Coronary artery (tissue), 2 donors: ENCODE measurements at regions not wholly inside any gene's neighbourhood (a gene's known extent, or its start where the extent isn't known, plus 50 kb on each side); places are given as distances from the start of the nearest gene placed in this dataset.

Experiments
- DNase-seq: peaks from one replicate; pipeline ENCODE4 v3.0.0-alpha.2; 2017; ENCODE audit warnings: low spot score
- H3K27ac ChIP-seq, 2 donors: fragments of 200-600 bp; sonication (generic); one replicate each; pipeline ENCODE4 v1.5.1; 2016 to 2019
- H3K4me3 ChIP-seq: fragments of 200-600 bp; sonication (generic); 2 replicates; pipeline ENCODE4 v1.5.1; 2016; ENCODE audit warnings: mild to moderate bottlenecking, moderate library complexity
- TF ChIP-seq, protein P1 (sequence below): fragments of 200-600 bp; sonication (generic); IDR thresholded peaks from one replicate; pipeline ENCODE4 v1.5.1; 2019; ENCODE audit warnings: antibody characterized with exemption

DNA sequence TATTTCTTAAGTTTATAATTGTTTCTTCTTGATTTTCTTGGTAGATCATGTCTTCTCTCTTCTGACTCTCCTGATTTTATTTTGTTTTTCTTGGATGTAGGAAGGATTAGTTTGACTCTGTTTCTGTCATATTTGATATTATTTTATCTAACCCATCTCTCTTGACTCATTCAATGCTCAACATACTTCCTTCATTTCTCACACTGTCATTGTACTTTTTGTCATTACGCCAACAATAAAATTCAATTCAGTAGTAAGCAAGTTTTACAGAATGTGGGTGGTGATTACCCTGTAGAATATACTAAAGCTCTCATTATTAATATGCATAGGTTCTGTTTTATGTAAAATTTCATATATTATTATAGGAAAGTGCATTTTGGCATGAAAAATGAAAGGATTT lies 1303.0 kb upstream of the AGA start:
- no peak overlapping the region for H3K4me3 ChIP-seq
- H3K27ac ChIP-seq = no peak overlapping the region
- DNase-seq = no peak
- TF ChIP-seq, protein P1, sequence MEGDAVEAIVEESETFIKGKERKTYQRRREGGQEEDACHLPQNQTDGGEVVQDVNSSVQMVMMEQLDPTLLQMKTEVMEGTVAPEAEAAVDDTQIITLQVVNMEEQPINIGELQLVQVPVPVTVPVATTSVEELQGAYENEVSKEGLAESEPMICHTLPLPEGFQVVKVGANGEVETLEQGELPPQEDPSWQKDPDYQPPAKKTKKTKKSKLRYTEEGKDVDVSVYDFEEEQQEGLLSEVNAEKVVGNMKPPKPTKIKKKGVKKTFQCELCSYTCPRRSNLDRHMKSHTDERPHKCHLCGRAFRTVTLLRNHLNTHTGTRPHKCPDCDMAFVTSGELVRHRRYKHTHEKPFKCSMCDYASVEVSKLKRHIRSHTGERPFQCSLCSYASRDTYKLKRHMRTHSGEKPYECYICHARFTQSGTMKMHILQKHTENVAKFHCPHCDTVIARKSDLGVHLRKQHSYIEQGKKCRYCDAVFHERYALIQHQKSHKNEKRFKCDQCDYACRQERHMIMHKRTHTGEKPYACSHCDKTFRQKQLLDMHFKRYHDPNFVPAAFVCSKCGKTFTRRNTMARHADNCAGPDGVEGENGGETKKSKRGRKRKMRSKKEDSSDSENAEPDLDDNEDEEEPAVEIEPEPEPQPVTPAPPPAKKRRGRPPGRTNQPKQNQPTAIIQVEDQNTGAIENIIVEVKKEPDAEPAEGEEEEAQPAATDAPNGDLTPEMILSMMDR = no peak

DNA sequence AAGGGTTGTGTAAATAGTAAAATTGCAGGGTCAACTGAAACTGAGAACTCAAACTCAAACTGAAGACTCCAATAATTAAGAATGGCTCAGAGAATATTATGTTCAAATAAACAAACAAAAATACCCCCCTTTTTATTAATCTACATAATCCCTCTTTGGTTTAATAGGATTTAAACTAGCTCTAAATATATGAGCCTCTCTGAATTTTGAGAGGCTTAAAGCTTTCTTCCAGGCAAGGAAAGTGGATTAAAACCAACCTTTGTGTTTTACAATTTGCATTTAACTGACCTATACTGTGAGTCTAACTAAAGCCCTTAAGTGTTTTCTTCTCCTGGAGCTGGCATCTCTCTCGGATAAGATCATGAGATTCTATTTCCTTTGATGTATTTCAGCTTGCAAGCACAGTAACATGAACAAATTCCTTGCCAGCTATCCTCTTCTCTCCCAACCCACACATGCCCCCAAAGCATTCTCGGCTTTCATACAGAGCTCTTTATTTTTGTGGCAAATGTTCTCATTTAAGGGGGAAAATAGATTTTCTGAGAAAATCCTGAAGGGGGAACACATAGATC lies 1310.8 kb upstream of the AGA start:
- H3K4me3 ChIP-seq = no peak overlapping the region
- TF ChIP-seq, protein P1 = no peak
- DNase-seq = no peak
- H3K27ac ChIP-seq = no peak overlapping the region

DNA sequence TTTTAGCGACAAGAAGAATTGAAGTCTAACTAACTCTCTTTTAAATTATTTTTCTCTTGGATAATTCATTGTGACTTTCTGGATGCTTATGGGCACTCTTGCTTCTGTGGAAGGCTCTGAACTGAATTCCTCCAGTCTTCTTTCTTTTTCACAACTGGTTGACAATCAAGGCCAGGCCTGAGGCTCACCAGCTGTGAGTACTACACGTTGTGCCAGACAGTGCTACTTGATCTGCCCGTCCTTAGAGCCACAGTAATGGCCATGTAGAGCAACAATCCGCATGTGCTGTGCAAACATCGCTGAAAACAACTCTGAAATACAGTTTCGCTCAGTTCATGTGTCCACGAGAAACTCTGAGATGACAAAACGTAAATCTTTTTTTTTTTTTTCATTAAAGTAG lies 1336.3 kb upstream of the AGA start:
- H3K27ac ChIP-seq = no peak overlapping the region
- no peak for DNase-seq
- TF ChIP-seq, protein P1 = no peak
- H3K4me3 ChIP-seq = no peak overlapping the region

DNA sequence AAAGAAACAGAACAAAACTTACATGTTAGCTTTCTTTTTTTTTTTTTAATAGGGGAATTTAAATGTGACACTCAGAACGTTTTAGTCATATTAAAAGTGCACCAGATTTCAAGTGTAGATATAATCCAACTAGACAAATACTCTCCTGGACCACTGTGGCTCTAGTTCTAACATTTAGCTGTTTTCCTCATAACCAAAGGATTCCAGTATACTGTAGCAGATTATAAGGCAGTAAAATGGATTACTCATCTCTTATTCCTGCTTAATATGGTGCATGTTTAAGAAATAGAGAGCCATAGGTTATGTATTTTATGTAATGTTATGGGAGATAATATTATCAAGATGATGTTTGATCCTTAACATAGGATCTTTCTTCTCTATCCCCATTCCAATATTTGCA lies 1339.5 kb upstream of the AGA start:
- no peak overlapping the region for H3K4me3 ChIP-seq
- no peak overlapping the region for H3K27ac ChIP-seq
- TF ChIP-seq, protein P1 = no peak
- DNase-seq = no peak

DNA sequence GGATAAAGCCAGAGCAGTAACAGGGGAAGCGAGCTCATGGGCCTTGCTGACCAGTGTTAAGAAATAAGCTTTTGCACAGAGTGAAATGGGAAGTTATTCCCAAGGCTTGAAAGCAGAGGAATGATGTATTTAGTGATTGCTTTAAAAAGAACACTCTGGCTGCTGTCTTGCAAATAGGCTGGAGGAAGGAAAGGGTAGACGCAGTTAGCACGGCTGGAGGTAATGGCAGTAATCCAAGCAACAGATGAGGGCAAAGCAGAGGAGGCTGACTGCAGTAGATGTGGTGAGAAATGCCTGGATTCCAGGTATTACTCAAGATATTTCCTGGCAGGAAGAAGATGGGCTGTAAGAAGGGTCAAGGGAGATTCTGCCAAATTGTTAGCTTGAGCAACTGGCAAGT lies 1342.3 kb upstream of the AGA start:
- TF ChIP-seq, protein P1 = no peak
- Histone ChIP-seq H3K27ac (no peak overlapping the region), H3K4me3 (no peak overlapping the region)
- DNase-seq = no peak

DNA sequence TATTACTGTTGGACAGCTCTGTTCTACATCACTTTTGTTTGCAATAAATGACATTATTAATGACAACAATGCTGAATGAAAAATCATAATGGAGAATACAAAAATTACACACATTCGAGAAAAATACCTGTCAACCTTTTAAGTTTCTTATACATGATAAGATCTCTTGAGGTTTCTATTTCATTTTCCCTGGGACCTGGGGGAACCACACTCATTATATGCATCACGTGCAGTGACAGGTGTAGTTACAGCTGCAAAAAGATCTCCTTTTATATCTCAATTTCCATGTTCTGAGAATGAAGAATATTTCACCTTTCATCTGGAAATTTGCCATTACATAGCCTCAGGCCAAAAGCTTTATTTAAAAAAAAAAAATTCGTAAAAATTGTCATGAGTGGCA lies 1347.0 kb upstream of the AGA start:
- Histone ChIP-seq H3K4me3 (no peak overlapping the region), H3K27ac (no peak overlapping the region)
- TF ChIP-seq, protein P1 = no peak
- no peak for DNase-seq

DNA sequence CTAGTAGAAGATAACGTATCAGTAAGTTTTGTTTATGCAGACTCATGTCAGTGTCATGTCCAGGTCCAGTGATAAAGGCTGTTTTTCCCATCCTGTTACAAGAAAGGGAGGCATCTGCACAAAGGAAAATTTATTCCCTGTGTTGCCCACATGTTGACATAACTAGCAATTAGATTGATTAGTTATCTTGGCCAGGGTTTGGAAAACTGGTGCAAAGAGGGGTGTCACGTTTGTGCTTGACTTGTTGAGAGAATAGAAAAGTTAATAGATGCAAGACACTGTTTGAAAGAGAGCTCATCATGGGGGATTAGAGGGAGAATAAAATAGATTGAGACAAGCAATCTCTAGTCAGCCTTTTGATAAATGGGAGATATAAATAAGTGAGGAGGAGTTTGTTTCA lies 1357.0 kb upstream of the AGA start:
- no peak for DNase-seq
- Histone ChIP-seq H3K4me3 (no peak overlapping the region), H3K27ac (no peak overlapping the region)
- TF ChIP-seq, protein P1 = no peak
